CD4-positive, alpha-beta T cell treated with Interleukin-21 for 1 hour (primary cell): ENCODE measurements at regions not wholly inside any gene's neighbourhood (a gene's known extent, or its start where the extent isn't known, plus 50 kb on each side); places are given as distances from the start of the nearest gene placed in this dataset.

ENCODE experiments used
- DNase-seq: peaks from one replicate; pipeline ENCODE4 v3.0.0-alpha.2; 2020

DNA sequence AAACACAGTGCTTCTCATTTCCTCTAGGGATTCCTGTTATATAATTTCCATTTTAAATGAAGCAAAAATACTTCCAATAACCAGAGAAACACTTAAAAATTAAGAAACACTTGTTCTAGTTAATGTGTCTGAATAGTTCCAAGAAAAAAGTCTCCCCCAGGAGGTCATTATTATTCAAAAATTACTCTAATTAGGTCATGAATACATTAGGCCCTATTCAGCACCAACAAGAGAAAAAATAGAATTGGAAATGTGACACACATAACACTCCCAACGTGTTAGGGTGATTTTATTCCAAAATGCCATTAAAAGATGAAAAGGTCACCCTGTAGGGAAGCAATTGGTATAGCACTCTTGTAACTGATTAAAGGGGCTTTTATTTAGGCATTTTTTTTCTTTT, 382.1 kb downstream of the TUSC7 start:
- no peak for DNase-seq

DNA sequence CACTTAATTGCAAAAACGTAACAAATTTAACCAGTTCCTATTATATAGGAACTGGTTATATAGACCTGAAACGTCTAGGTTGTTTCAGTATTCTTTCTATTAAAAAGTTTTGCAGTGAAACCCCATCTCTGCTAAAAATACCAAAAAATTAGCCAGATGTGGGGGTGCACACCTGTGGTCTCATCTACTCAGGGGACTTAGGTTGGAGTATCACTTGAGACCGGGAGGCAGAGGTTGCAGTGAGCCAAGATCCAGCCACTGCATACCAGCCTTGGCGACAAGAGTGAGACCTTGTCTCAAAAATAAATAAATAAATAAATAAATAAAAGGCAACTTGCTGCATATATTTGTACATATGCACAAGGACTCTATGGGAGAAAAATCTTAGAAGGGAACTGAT, 387.0 kb downstream of the TUSC7 start:
- no peak for DNase-seq

DNA sequence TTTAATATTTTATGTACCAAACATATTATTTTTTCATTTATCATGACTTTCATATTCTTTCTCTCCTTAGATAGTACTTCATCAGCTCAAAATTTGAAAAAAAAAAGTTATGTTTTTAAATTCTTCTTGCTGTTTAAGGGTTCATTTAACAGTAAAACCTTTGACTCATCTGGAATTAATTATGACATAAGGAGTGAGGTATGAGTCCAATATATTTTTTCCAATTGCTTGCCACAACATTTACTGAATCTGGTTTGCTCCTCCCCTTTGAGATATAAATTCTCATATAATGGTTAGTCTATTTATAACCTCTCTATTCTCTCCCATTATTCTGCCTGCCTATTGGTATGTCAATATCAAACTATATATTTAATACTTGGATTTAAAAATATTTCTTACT, 387.8 kb downstream of the TUSC7 start:
- DNase-seq = no peak

DNA sequence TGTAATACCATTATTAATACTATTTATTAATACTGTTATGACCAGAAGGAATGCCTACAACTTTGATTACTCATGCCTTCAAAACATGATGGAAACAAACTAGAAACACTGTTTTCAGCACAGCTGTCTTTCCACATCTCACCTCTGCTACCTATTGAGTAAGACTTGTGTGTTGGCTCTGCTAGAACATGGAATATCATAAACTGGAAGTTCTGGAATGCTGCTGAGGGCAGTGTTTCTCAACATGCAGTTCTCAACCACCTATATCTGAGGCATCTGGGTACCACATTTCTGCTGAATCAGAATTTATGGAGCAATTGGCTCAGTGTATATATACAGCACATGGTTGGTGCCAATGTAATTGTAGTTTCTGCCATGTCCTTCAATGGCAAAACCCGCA, 392.1 kb downstream of the TUSC7 start:
- DNase-seq = no peak

DNA sequence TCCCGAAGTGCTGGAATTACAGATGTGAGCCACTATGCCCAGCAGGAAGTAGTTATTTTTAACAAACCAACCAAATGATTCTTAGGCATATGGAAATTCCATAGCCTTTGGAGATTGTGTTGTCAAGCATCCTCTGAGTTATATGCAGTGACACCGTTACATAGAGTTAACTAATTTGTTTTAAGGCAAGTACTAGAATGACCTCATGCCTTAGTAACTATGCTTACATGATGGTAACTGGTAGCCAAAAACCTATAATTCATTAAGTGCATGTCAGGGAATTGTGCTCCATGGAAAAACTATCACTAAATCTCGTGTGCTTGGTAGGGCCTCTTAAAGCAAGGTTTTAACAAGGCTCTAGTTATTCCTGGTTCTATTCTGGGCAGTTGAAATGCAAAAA, 392.8 kb downstream of the TUSC7 start:
- no peak for DNase-seq

DNA sequence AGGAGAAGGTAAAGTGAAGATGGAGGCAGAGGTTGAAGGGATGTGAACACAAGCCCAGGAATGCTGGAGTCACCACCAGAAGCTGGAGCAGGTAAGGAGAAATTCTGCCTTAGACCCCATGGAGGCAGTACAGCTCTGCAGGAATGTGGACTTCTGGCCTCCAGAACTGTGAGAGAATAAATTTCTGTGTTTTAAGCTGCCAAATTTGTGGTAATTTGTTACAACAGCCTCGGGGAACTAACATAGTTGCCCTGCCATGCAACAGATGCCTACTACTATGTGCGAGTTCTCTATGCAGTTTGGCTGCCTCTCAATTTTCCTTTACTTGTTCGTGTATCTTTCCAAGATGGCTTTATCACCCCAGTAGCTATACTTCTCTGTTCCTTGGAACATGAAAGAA, 394.1 kb downstream of the TUSC7 start:
- DNase-seq = no peak

DNA sequence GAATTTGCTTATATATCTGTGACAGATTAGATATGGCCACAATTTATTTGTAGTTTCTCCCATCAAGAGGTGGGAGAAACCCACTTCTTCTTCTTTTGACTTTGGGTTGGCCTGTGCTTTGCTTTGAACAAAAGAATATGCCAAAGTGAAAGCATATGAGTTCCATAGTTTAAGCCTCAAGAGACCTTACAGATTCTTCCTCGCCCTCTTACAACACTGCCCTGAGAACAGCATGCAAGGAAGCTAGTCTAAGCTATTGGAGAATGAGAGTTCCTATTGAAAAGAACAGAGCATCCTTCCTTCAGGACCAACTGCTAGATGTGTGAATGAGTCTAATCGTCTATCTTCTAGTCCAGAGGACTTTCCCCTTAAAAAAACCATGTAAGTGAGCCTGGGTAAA, 394.8 kb downstream of the TUSC7 start:
- no peak for DNase-seq

DNA sequence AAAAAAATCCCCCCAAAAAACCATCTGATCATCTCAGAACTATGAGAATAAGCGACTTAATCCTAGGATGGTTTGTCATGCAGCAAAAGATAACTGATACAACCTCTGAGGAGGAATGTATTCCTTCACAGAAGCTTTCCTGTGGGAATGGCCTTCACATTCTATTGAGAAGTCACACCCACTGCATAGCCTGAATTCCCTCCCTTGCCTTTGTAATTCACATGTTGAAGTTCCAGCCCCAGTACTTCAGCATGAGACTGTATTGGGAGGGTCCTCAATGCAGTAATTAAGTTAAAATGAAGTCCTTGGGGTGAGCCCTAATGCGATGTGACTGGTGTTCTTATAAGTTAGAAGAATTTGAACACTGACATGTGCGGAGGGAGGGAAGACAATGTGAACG, 395.2 kb downstream of the TUSC7 start:
- DNase-seq = no peak

DNA sequence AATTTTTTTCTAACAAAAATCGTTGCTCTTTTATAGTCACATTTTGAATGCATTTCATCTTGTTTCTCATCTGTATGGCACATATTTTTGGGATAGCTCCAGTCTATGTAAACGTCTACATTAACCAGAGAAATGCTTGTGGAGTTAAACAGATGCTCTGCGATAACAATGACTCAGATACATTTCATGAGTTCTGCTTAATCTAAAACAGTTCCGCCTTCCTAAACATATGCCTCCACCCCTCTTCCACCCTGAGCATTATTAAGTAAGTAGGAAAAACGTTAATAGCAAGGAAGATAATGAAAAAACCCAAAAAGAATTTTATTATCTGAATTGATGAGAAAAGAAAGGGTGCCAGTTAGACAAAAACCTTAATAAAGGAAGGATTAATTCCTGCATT, 396.1 kb downstream of the TUSC7 start:
- no peak for DNase-seq

DNA sequence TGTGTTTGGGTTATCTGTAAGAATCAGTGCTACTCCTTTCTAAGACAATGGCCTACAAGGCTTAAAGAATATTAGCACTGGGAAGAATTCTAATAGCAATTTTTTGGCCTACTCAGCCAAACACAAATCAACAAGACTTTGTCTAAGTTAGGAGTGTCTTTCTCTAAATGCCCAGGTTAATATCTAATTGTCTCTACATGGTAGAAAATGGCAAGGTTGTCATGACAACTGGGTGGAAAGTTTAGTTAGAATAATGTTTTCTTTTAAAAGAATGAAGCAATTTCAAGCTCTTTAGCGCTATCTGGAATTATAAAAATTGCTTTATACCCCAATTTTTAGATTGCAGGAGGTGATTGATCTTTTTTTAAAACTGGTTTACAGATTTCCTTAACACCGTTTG, 396.8 kb downstream of the TUSC7 start:
- no peak for DNase-seq

DNA sequence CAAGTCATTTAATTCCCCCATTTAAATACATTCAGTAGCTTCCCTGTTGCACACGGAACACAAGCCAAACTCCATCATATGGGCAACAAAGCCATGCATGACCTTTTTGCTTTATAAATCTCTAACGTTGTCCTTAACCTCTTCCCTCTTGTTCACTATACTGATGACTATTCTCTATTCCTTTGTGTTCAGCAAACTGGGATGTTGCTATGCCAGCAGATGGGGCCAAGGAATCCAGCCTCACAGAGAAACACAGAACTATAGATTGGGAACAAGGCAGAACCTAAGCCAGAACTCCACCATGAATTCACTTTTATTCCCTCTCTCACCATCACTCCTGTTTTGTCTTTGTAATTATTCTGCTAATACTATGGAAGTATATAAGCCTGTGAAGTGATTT, 398.4 kb downstream of the TUSC7 start:
- DNase-seq = no peak

DNA sequence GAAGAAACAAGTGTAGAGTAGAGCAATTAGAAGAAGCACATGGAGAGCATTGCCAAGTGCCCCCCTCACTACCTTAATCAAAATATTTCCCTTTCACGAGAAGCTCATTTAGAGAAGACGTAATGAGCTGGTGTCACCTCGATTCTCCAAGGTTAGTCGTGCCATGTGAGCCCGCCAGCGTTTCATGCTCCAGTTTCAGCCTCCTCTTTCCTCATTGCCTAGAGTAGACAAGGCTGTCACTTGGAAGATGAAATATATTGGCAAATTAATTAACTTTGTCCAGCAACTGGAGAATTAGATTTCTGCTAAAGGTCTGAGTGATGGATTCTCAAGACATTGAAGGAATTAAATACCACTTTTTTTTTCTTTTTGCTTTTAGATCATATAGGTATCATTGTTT, 399.6 kb downstream of the TUSC7 start:
- no peak for DNase-seq

DNA sequence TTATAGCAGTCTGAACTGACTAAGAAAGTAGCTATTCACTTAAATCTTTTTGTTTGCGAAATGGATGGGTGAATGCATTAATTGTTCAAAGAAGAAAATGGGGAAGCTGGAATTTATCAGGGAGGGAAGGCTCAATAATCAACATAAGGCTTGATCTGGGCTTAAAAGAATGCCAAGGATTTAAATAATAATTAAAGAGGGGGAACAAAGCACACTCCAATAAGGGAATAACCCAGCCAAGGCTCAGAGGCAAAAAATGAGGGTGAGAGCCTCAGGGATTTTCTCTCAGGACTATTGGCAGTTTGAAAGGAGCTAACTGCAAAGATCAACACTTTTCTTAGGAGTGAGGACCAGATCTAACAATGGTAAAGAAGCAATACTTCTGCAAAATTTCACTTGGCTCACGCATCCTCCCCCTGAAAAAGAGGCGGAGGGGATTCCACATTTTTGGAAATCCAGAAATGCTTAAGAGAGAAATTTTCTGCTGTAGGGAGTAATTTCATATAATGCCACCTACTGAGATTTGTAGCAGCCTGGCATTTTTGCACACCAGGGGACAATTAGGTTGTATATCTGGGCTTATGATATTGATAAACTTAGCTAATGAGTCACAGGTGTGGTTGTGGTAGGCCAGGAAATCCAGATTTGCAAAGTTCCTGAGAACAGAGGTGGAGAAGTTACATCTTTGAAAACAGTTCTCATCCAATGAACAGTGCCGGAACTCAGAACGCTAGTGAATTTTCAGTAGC, 405.1 kb downstream of the TUSC7 start:
- DNase-seq = no peak

DNA sequence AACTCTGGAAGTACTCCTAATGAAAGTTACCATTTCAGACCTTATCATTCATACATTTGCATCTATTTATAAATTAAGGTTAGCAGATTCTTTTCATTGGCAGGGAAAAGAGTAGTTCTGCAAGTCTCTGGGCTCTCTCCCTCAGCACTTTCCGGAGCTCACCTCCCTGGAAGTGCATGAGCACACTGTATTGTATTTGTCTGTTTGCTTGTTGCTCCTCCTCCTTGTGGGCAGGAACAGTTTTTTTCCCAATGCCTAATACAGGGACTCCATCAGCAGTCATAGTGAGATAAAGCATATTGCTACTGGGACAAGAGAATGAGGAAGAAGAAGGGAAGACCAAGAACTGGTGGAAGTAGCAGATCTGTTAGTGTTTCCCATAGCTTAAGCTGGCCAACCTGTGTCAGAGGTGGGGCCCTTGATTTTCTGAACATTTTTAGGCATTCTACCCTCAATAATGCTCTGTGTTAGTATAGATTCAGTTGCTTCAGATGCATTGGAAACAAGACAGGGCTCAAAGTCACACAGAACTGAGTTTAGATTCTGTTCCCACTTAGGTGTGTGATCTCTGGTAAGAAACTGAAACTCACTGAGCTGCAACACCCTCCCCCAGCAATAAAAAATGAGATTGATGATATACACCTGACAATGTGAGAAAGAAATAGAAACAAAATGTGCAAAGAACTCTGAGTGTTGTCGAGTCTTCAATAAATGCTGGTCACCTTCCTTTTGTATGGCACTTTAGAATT, 407.8 kb downstream of the TUSC7 start:
- no peak for DNase-seq

DNA sequence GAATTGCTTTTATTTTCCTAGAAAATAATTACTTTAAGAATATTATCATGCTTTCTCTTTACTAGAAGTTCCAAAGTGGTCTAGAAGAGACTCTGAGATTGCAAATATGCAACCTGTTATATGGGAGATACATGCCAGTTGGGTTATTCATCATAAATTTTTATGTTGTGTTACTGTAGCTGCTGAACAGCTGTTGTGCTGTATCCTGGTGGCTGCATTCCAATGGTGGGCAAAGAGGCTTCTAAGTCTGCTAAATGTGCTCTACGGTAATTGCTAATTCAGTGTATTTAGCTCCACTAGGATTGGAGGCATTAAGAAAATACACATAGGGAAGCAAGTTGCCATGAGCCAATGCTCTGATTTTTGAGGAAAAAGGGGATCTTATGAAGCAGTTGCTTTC, 409.0 kb downstream of the TUSC7 start:
- DNase-seq = no peak

DNA sequence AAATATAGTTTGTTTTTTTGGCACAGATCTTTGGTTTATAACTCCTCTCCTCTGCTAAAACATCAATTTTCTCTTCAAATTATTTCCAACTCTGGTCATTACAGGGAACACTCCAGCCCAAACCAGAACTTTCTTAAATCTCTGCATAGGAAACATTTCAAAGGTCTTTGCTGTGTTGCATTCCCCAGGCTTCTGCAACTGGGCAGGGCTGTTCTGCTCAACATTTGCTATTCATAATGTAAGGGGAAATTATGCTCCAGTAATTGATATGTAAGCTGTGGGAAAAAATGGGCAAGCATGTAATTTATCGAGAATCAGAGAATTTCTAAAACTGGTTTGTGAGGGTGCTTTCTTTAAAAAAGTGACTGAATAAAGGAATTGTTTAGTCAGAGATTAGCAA, 410.4 kb downstream of the TUSC7 start:
- no peak for DNase-seq

DNA sequence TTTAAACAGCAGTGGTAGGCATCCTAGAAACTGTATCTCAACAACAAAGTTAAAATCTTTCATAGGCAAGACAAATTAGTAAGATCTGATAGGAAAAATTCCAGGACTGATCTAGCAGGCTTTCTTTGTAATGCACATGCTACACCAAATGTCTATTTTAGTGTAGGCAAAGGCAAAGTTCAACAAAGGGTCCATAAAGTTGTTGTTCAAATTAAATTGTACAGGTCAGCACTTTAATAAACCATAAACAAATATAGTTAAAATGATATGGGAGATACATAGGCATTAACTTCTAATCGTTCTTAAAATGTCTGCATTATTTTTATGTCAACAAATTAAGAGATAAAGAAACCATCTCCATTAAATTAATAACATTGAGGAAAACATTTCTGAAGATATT, 413.0 kb downstream of the TUSC7 start:
- DNase-seq = no peak

DNA sequence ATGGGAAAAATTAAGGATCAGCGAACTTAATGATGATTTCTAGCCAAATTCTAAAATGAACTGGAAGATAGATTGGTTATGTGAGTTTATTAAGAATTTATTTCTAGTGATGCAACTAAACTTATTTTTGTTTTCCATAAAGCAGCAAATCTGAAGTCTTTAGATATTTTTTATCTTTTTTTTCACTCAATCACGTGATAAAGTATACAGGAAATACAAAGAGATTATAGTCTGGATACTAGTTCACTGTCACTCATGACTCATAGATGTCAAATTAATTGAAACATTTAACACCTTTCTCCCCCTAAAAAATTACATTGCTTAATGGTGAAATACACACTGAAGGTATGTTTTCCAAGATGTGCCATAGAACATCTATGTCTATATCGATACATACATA, 416.9 kb downstream of the TUSC7 start:
- DNase-seq = no peak

DNA sequence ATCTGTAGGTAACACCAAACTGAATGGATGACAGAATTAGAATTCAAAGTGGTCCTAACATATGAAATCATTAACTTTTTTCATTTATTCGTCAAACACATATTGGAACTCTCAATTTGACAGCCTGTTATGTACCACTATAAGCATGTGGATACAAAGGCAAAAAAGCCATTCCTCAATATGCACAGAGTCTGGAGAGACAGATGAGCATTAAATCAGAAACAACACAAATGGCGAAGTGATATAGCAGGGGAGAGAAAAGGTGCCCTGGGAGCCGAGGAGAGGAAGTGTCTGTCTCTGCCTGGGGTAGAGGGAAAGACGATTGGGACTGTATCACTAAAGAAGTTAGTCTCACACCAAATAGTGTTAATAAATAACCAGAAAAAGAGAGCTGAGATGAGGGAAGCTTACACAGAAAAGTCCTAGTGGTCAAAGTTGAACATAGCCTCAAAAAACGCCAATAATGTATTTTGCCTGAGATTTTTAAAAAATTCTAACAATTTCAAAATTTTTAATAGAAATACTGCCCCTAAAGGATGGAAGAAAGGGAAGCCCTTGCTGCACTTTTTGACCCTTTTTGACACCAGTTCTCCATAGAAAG, 417.5 kb downstream of the TUSC7 start:
- DNase-seq = no peak

DNA sequence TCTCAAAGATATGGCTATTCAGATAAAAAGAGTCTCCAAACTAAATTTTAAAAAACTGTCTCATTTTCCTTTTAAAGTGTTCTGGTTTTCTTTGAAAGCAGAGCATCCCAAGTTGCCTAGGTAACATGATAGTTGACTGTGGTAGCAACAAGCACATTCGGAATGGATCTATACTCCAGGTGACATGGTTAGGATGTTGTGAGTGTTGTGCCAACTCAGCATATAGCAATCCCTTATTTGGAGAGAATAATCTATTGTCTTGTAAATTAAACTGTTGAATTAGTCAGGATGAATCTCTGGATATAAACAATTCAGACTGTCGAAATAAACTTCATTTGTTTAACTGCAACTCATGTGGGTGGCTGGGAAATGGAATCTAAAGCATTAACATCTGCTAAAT, 418.6 kb downstream of the TUSC7 start:
- no peak for DNase-seq

DNA sequence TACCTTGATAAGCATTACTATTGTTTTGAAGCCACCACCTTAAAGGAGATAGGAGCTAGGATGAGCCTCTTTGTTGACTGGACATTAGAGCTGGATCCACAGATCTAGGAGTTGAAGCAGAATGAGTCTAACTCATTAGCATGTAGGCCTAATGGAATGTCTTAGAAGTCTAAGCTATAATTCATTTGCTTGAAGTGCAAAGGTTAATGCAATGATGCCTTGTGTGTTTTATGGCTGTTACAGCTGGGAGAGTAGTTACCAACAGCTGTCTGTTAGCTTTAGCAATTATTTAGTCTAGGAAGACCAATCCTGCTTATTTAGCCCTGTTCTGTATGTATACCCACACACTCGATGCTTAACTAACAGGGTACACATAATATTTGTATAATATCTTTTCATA, 419.3 kb downstream of the TUSC7 start:
- no peak for DNase-seq

DNA sequence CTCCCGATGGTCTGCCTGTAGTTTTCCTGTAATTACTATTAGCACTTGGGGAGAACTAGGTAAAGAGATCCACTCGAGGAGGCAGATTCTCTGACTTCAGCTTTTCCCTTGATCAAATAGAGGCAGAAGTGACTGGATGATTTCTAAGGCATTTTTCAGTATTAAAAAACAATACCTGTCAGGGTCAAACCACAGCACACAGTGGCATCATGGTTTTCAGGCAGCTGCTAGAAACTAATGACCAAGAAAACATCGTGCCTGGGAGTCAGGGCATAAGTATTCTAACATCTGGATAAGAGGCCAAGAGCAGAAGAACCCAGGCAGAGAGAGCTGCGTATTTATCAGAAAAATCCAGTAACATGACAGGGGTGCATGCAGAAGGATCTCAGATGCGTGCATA, 419.9 kb downstream of the TUSC7 start:
- DNase-seq = no peak

DNA sequence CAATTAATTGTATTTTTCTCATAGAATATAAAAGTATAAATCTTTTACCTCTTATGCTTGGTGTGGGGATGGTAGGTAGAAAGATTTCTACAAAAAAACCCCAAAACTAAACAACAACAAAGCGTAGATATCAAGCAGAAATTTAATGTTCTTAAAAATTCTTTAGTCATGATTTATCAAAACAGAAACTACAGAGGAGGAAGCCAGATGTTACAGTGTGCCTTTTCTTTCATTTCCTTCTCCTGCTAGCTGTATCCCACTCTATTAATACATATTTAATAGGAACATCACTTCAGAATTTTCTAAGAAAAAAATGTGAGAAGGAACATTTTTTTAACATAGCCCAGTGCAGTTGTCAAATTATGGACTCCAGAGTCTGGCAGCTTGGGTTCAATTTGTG, 420.6 kb downstream of the TUSC7 start:
- DNase-seq = no peak

DNA sequence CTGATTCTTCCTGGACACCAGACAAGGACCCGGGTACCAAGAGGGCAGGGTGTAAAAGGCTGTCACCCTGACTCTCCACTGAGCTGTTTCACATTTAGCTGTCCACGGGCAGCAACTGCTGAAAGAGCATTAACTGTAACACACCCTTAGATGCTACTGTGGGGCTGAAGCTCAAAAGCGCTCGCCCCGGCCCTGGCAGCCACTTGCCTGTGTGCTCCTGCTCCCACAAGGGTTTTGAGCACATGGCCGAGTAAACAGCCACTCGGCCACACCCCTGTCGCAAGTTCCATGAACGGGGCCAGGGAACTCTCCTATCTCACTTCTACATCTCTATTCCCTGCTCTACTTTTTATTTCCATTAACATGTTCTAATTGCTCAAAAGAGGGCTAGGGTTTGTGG, 421.7 kb downstream of the TUSC7 start:
- DNase-seq = no peak

DNA sequence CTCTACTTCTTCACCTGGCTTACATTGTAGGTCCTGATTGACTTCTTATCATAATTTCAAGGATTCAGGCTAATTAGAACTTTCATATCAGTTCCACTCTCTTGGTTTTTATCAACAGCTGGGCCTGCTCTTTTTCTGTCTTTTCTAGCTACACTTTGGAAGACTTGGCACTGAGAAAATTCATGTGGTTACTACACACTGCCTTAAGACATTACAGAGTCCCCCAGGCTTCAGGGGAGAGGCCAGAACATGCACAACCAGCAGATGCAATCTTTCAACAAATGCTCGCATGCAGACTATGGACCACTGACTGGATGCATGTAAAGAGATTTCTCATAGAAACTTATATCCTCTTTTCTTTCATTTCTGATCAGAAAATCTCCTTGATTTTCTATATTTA, 423.5 kb downstream of the TUSC7 start:
- no peak for DNase-seq
